PC-9 (cell line): ENCODE measurements at regions not wholly inside any gene's neighbourhood (a gene's known extent, or its start where the extent isn't known, plus 50 kb on each side); places are given as distances from the start of the nearest gene placed in this dataset.

Experiments
- EZH2 ChIP-seq: fragments of 200-600 bp; sonication (generic); IDR thresholded peaks from 2 replicates; pipeline ENCODE4 v1.8.0; 2017; ENCODE audit warnings: antibody characterized with exemption, low read depth
- TF ChIP-seq, protein P1 (sequence below): fragments of 200-600 bp; sonication (generic); conservative IDR thresholded peaks from 2 replicates; pipeline ENCODE4 v1.6.1; 2017; ENCODE audit warnings: mixed run types, antibody characterized with exemption, mild to moderate bottlenecking, moderate library complexity

DNA sequence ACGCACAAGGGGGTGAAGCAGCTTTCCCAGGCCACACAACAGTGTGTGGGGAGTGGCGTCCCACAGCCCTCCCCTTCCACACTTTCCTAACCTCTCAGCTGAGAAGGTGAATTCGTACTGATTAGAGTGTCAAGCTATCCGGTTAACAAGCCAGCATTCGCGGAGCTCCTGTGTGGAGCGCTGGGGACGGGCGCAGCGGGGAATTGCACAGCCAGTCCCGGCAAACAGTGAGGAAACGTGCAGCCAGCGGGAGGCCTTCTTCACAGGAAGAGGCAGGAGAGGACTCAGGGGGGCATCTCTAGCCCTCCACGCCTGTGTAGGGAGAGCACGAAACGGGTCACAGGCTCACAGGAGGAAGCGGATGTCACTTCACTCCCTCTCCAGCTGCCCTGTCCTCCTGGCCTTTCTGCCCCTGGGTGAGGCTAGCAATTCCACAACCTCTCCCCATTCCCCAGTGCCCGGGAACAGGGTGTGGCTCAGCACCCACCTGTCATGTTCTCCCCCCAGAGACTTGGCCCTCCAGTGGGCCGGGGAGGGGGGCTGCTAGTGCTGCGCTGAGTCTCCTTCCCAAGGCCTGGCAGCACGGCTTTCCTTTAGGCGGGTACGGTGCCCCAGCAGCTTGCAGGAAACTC, 117.3 kb downstream of the CPZ start:
- TF ChIP-seq, protein P1, sequence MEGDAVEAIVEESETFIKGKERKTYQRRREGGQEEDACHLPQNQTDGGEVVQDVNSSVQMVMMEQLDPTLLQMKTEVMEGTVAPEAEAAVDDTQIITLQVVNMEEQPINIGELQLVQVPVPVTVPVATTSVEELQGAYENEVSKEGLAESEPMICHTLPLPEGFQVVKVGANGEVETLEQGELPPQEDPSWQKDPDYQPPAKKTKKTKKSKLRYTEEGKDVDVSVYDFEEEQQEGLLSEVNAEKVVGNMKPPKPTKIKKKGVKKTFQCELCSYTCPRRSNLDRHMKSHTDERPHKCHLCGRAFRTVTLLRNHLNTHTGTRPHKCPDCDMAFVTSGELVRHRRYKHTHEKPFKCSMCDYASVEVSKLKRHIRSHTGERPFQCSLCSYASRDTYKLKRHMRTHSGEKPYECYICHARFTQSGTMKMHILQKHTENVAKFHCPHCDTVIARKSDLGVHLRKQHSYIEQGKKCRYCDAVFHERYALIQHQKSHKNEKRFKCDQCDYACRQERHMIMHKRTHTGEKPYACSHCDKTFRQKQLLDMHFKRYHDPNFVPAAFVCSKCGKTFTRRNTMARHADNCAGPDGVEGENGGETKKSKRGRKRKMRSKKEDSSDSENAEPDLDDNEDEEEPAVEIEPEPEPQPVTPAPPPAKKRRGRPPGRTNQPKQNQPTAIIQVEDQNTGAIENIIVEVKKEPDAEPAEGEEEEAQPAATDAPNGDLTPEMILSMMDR = no peak
- no peak for TF ChIP-seq EZH2
